PC-3 (cell line): ENCODE measurements at regions not wholly inside any gene's neighbourhood (a gene's known extent, or its start where the extent isn't known, plus 50 kb on each side); places are given as distances from the start of the nearest gene placed in this dataset.
A peak's percentile ranks its signal among the peaks of the same experiment; 100 is the strongest.

Experiments used
- CTCF ChIP-seq: fragments of 300-600 bp; sonication (generic); conservative IDR thresholded peaks from 2 replicates; pipeline ENCODE4 v1.5.1; 2017; ENCODE audit warnings: antibody characterized with exemption, low read depth, mild to moderate bottlenecking, low read length
- EZH2 ChIP-seq: fragments of 300-600 bp; sonication (generic); IDR thresholded peaks from one replicate; pipeline ENCODE4 v1.6.1; 2017; ENCODE audit warnings: antibody characterized with exemption, mild to moderate bottlenecking, low read length; ENCODE audit not compliant: unreplicated experiment
- EZH2phosphoT487 ChIP-seq: fragments of 300-600 bp; sonication (generic); IDR thresholded peaks from 2 replicates; pipeline ENCODE4 v1.6.1; 2018; ENCODE audit warnings: mild to moderate bottlenecking, antibody characterized with exemption, low read length, borderline replicate concordance

- TF ChIP-seq CTCF: peak; percentile 47
- no peak for TF ChIP-seq EZH2phosphoT487
- TF ChIP-seq EZH2: no peak
Measured at GRCh38 chr1:200483491-200484143, 73.8 kb upstream of the ZNF281 start.
